Skeletal muscle tissue (tissue), 3 donors: ENCODE measurements at regions not wholly inside any gene's neighbourhood (a gene's known extent, or its start where the extent isn't known, plus 50 kb on each side); places are given as distances from the start of the nearest gene placed in this dataset.

ENCODE experiments used
- H3K27ac ChIP-seq: one replicate; pipeline ENCODE4 v1.7.0; 2013; ENCODE audit warnings: mild to moderate bottlenecking, low read depth, low read length, inconsistent platforms
- H3K27me3 ChIP-seq, 3 donors: one replicate each; pipeline ENCODE4 v1.7.0; 2013; ENCODE audit warnings: low read length in 3 of 3; ENCODE audit not compliant: control insufficient read depth in 3 of 3, insufficient read depth in 3 of 3
- H3K36me3 ChIP-seq, 3 donors: one replicate each; pipeline ENCODE4 v1.7.0; 2013; ENCODE audit warnings: low read length in 3 of 3; ENCODE audit not compliant: control insufficient read depth in 3 of 3, insufficient read depth in 3 of 3
- H3K4me1 ChIP-seq, 3 donors: one replicate each; pipeline ENCODE4 v1.7.0; 2013; ENCODE audit warnings: low read length in 3 of 3, mild to moderate bottlenecking in 3 of 3; ENCODE audit not compliant: control insufficient read depth in 3 of 3, insufficient read depth in 3 of 3
- H3K4me3 ChIP-seq, 3 donors: one replicate each; pipeline ENCODE4 v1.7.0; 2013; ENCODE audit warnings: low read length in 3 of 3
- H3K9ac ChIP-seq, 3 donors: one replicate each; pipeline ENCODE4 v1.7.0; 2013; ENCODE audit warnings: low read length in 3 of 3, mild to moderate bottlenecking in 3 of 3, moderate library complexity in 2 of 3, low read depth in 1 of 3
- H3K9me3 ChIP-seq, 3 donors: one replicate each; pipeline ENCODE4 v1.7.0; 2013; ENCODE audit warnings: low read length in 3 of 3; ENCODE audit not compliant: control insufficient read depth in 3 of 3
- donor health status: Osteomylitis.

DNA sequence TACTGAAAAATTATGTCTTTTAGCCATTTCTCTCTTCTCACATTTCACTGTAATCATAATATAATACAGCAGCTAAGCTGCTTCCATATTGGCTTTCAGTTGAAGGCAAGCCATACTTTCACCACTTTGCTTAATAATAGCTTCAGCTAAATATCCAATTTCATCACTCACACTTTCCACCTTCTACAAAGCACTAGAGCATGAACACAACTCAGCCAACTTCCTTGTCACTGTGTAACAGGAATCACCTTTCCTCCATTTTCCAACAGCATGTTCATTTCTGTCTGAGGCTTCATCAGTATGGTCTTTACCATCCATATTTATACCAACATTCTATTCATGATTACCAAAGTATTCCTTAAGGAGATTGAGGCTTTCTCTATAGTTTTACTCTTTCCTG, 219.8 kb upstream of the CTSO start:
- Histone ChIP-seq H3K4me3 (no peak overlapping the region), H3K9ac (no peak overlapping the region), H3K36me3 (no peaks in the 10 kb centered on the region), H3K27me3 (no peaks in the 10 kb centered on the region), H3K27ac (no peak overlapping the region), H3K4me1 (no peaks in the 10 kb centered on the region), H3K9me3 (no peaks in the 10 kb centered on the region)

DNA sequence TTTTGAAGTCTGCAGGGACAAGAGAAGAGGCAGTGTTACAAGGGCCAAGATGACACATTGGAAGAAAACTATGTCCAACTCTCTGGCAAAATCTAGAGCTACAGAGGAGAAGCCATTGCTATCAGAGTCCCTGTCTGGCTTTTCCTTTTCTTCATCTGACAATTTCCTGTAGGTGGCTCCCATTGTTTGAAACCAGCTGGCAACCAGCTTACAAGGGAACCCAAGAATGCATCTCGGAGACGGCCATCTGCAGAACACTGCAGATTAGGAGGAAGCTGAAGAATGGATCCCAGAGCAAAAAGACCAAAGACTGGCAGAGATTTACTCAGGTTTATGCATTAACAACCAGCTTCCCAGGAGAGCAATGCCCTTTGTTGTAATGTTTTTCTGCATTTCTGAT, 216.2 kb upstream of the CTSO start:
- Histone ChIP-seq H3K9ac (no peak overlapping the region), H3K4me3 (no peak overlapping the region), H3K4me1 (no peaks in the 10 kb centered on the region), H3K27ac (no peak overlapping the region), H3K36me3 (no peaks in the 10 kb centered on the region), H3K9me3 (no peaks in the 10 kb centered on the region), H3K27me3 (no peaks in the 10 kb centered on the region)

DNA sequence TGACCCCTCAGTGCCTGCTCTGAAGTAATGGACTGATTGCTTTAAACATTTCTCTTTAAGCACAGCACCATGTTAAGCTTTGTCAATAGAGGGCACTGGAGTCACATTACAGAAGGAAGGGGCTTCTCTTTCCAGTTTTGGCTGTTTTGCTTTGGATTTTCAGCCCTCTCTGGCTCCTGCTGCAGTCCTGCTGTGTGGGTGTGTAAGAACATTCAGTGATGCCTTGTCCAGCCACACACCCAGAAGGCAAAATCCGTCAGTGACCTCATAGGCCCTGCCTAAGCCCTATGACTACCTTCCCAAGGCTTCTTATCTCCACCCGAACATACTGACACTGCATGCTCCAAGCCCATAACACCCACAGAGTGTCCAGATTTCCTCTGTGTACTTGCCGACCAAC, 215.3 kb upstream of the CTSO start:
- Histone ChIP-seq H3K27ac (no peak overlapping the region), H3K9me3 (no peaks in the 10 kb centered on the region), H3K4me3 (no peak overlapping the region), H3K9ac (no peak overlapping the region), H3K36me3 (no peaks in the 10 kb centered on the region), H3K27me3 (no peaks in the 10 kb centered on the region), H3K4me1 (no peaks in the 10 kb centered on the region)

DNA sequence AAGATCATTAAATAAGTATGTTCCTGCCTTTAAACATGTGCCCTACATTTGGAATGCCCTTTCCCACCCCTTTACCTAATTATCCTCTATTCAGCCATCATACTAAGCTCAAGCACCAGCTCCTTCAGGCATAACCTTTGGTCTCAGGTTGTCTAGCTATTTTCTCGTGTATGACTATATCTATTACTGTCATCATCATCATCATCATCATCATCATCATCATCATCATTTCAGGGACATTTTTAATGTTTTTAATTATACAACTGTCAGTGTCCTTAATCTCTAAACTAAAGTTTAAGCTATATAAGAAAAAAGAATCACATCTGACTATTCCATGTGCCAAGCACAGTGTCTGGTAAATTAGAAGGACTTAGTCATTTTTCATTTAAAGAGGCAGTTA, 214.6 kb upstream of the CTSO start:
- Histone ChIP-seq H3K27me3 (no peaks in the 10 kb centered on the region), H3K9me3 (no peaks in the 10 kb centered on the region), H3K9ac (no peak overlapping the region), H3K27ac (no peak overlapping the region), H3K4me3 (no peak overlapping the region), H3K36me3 (no peaks in the 10 kb centered on the region), H3K4me1 (no peaks in the 10 kb centered on the region)

DNA sequence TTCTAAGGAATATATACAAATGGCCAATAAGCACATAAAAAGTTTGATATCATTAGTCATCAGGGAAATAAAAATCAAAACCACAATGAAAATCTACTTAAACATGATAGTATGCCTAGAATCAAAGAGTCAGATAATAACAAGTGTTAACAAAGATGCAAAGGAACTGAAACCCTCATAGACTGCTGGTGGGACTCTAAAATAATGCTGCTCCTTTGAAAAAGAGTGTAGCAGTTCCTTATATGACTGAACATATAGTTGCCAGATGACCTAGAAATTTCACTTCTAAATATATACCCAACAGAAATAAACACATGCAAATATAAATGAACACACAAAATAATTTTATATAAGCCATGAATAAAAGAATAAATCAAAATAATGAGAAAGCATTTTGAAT, 205.1 kb upstream of the CTSO start:
- Histone ChIP-seq H3K4me1 (no peaks in the 10 kb centered on the region), H3K27ac (no peak overlapping the region), H3K27me3 (no peaks in the 10 kb centered on the region), H3K9me3 (no peaks in the 10 kb centered on the region), H3K9ac (no peak overlapping the region), H3K36me3 (no peaks in the 10 kb centered on the region), H3K4me3 (no peak overlapping the region)

DNA sequence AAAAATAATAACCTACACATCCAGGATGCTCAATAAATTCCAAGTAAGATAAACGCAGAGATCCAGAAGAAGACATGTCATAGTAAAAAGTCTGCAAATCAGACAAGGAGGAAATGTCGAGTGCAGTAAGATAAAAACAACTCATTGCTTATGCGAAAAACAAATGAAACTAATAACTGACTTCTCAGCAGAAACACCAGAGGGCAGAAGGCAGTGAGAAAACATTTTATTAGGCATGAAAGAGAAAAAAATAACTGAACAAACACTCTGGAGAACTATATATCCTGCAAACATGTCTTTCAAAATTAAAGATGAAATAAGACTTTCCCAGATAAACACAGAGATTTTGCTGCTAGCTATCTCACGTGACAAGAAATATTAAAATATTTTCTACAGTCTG, 201.3 kb upstream of the CTSO start:
- no peaks in the 10 kb centered on the region for H3K36me3 ChIP-seq
- no peak overlapping the region for H3K4me3 ChIP-seq
- no peak overlapping the region for H3K9ac ChIP-seq
- no peaks in the 10 kb centered on the region for H3K27me3 ChIP-seq
- H3K27ac ChIP-seq = no peak overlapping the region
- no peaks in the 10 kb centered on the region for H3K9me3 ChIP-seq
- H3K4me1 ChIP-seq = no peaks in the 10 kb centered on the region

DNA sequence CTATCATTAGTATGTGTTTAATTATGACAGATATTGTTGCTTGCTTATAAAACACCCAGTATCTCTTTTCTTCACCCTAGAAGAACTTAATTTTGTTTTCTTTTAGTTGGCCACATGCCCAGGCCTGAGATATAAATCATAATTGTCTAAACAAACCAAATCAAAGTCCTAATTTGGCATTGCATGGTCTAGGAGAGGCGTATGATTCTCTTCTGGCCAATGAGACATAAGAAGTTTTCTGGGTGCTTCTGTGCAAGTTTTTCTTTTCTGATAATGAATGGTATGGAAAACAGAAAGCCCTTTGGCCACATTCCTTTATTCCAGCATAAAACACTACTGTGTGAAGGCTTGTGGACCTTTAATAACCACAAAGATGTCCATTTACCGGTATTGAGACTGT, 192.9 kb upstream of the CTSO start:
- no peaks in the 10 kb centered on the region for H3K27me3 ChIP-seq
- H3K27ac ChIP-seq = no peak overlapping the region
- H3K4me1 ChIP-seq = no peaks in the 10 kb centered on the region
- no peaks in the 10 kb centered on the region for H3K36me3 ChIP-seq
- H3K4me3 ChIP-seq = no peak overlapping the region
- no peaks in the 10 kb centered on the region for H3K9me3 ChIP-seq
- no peak overlapping the region for H3K9ac ChIP-seq

DNA sequence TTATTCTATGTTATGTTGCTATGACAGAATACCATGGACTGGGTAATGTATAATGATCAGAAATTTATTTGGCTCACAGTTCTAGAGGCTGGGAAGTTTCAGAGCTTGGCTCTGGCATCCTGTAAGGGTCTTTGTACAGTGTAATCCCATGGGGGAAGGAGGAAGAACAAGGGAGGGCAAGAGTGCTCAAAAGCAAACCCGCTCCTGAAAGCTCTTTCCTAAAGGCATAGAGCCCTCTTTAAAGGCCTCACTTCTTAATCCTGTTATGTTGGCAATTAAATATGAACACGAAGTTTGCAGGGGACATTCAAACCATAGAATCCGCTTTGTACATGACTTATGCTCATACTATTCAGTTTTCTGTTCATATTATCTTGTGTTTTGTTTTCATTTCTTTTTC, 191.3 kb upstream of the CTSO start:
- H3K9ac ChIP-seq = no peak overlapping the region
- H3K4me1 ChIP-seq = no peaks in the 10 kb centered on the region
- no peak overlapping the region for H3K27ac ChIP-seq
- no peaks in the 10 kb centered on the region for H3K9me3 ChIP-seq
- H3K36me3 ChIP-seq = no peaks in the 10 kb centered on the region
- H3K4me3 ChIP-seq = no peak overlapping the region
- no peaks in the 10 kb centered on the region for H3K27me3 ChIP-seq

DNA sequence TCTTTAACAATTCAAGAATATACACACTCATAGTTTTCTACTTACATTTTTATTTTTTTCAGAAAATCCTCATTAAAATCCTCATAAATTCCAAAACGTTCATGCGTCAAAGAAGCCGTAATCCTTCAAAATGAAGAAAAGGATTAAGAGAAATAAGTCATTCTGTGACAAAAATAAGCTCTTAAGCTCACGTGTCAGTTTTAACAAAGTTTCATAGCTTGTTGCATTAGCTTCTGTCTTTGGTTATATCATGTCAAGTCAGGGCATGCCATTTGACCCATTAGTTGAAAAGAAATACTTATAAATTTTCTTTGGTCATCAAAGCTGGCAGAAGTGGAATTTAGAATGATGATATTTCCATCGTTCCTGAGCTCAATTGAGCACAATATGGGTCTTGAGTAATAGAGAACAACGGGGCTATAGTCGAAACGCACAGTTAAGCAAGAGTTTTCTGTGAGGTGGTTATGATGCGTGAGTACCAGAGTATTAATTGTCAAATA, 185.2 kb upstream of the CTSO start:
- Histone ChIP-seq H3K27me3 (no peaks in the 10 kb centered on the region), H3K4me3 (no peak overlapping the region), H3K4me1 (no peaks in the 10 kb centered on the region), H3K36me3 (no peaks in the 10 kb centered on the region), H3K27ac (no peak overlapping the region), H3K9me3 (no peaks in the 10 kb centered on the region), H3K9ac (no peak overlapping the region)

DNA sequence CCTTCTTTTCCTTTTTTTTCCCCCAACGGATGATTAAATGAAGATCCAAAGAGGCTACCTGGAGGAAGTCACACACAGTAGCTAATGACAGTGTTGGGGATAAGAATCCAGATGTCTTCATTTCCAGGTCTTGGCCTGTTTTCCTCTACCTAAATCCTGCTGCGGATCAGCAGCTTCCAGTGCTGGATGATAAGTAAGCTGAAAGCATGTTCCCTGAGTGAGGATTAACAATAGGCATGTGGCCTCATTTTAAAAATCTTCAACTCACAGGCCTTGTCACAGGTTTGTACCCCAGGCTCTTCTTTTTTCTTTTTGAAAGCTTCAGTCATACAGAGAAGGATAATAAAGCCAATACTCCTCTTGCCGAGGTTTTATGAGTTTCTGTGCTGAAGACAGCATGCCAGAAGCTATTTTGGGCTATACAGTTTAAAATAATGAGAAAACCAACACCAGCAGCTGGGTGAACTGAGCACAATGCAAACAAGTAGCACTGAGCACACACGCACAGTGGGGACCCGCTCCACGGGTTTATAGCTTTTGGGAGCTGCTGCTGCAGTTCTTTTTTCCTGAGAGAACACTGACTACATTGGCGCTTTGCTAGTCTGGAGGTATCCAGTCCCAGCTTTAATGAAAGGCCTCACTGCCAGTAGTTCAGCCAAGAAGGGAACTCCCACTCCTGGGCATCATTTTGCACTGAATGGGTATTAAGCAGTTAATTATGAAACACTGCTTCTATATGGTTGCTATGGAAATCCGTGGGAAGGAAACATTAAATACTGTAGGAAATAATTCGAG, 184.2 kb upstream of the CTSO start:
- Histone ChIP-seq H3K4me3 (no peak overlapping the region), H3K9ac (no peak overlapping the region), H3K27me3 (no peaks in the 10 kb centered on the region), H3K36me3 (no peaks in the 10 kb centered on the region), H3K9me3 (no peaks in the 10 kb centered on the region), H3K27ac (no peak overlapping the region), H3K4me1 (no peaks in the 10 kb centered on the region)
